ENCODE measurements at regions not wholly inside any gene's neighbourhood (a gene's known extent, or its start where the extent isn't known, plus 50 kb on each side); places are given as distances from the start of the nearest gene placed in this dataset.
A peak's percentile ranks its signal among the peaks of the same experiment; 100 is the strongest.
"Not testable (repeated sequence)": the region's sequence is repeated elsewhere in the genome, so short reads cannot be mapped to it uniquely, and the experiment has no call there.

- DNase-seq (ENCODE audit: low spot score) = no peak
Observed at GRCh38 chr7:67301667-67302066, 305.0 kb downstream of the TYW1 start.

GRCh38 chr7:67302113-67303039 is 305.7 kb downstream of the TYW1 start:
- DNase-seq (ENCODE audit: low spot score) = peak; percentile 99

DNA sequence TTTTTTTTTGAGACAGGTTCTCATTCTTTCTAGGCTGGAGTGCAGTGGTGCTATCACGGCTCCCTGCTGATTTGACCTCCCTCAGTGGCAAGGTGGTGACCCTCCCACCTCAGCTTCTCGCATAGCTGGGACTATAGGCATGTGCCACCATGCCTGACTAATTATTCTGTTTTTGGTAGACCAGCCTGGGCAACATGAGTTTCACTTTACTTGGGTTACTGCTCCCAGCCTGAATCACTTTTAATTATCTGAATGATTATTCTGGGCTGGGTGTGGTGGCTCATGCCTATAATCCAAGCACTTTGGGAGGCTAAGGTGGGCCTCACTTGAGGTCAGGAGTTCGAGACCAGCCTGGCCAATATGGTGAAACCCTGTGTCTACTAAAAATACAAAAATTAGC is 308.2 kb downstream of the TYW1 start:
- not testable (repeated sequence) for DNase-seq (ENCODE audit: low spot score)

GRCh38 chr7:67306331-67306730 is 309.7 kb downstream of the TYW1 start:
- no peak for DNase-seq (ENCODE audit: low spot score)

DNA sequence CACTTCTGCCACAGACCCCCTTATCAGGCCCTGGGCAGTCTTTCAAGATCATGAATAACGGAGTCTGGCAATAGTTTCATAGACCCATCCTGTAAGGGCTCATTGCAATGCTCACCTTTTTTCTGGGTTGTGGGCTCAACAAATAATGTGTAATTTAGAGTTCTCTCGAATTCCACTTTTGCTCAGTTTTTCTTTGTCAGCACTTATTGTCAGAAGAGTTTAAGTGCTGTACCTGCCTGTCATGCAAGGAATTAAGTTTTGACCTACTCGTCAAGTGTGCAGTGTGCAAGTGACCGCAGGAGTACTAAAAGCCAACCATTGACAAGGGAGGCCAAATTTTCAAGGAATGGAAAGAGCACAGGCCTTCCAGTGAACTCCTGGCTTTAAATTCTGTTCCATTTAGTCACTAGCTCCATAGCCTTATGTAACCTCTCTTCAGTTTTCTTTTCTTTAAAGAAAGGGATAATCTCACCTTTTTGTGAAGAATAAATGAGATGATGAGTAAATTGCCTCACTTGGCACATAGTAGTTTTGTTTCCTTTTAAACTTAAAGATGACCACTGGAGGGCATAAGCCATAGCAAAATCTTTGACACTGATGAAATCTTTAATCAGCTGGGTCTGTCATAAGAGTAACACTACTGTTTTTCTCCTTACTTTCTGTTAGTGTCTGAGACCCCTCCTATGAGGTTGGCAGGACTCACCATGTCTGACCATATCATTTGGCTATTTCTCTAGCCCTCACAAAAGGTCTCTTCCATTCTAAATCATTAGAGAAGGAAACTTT is 313.3 kb downstream of the TYW1 start:
- DNase-seq (ENCODE audit: low spot score) = no peak

DNA sequence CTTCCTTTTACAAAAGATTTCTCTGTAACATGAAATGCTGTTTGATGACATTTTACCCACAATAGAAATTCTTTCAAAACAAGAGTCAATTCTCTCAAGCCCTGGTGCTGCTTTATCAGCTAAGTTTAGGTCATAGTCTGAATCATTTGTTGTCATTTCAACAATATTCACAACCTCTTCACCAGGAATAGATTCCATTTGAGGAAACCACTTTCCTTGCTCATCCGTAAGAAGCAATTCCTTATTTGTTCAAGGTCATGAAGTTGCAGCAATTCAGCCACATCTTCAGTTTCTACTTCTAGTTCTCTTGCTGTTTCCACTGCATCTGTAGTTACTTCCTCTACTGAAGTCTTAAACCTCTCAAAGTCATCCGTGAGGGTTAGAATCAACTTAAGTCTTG is 315.3 kb downstream of the TYW1 start:
- DNase-seq (ENCODE audit: low spot score) = no peak

DNA sequence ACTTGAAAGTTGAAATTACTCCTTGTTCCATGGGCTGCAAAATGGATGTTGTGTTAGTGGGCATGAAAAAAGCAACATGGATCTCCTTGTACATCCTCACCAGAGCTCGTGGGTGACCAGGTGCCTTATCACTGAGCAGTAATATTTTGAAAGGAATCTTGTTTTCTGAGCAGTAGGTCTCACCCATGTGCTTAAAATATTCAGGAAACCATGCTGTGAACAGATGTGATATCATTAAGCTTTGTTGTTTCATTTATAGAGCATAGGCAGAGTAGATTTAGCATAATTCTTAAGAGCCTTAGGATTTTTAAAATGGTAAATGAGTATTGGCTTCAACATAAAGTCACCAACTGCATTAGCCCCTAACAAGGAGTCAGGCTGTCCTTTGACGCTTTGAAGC is 316.6 kb downstream of the TYW1 start:
- no peak for DNase-seq (ENCODE audit: low spot score)

GRCh38 chr7:67316902-67317301 is 320.3 kb downstream of the TYW1 start:
- DNase-seq (ENCODE audit: low spot score) = not testable (repeated sequence)

DNA sequence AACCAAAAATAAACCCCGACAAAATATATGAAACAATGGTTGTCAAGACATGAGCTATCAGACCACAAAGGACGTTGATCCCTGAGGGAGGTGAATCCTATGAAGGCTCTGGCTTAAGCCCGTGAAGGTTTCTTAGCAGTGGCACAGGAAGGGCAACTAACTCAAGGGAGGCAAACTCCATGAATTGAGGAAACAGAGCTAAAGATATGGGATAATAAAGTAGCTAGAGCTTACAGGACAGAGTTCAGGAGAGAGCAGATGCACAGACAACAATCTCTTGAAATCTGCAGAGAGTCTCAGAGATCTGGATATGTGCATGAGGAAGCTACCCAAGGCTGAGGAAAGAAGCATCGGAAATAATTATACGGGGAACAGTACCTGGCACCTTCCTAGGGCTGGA is 331.6 kb downstream of the TYW1 start:
- not testable (repeated sequence) for DNase-seq (ENCODE audit: low spot score)

DNA sequence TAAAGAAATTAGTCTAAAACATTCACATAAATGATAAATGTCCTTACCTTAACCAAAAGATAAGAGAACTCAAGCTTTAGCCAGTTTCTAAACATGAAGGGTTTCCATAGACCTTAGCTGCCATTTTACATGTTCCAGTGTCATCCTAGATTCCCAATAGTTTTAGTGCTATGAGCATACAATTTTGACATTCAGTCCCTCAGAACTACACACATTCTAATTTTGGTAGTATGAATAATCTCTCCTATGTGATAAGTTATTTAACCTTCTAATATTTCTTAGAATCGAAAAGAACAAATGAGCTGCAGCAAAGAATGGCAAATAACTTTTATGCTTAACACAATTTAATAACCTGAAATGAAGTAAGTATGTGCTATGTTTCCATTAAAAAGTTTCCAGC is 338.5 kb downstream of the TYW1 start:
- not testable (repeated sequence) for DNase-seq (ENCODE audit: low spot score)

GRCh38 chr7:67335663-67336062 is 339.0 kb downstream of the TYW1 start:
- DNase-seq (ENCODE audit: low spot score) = not testable (repeated sequence)

DNA sequence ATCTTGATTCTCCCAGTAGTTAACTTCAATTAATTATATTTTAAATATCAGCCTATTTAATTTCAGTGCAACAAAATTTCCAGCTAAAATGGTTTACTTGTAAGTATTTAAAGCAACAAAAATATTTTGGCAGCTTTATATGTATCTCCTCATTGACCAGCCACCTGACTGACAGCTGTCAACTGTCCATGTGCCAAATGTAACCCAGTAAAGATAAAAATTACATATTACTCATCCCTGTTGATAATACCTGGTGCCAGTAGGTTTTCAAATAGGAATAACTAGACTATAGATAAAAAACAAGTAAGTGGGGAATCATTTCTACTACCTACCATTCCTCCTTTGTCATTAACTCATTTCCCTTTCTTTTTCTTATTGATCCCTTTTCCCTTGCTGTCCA is 341.9 kb downstream of the TYW1 start:
- DNase-seq (ENCODE audit: low spot score) = not testable (repeated sequence)

GRCh38 chr7:67341153-67341768 is 344.6 kb downstream of the TYW1 start:
- no peak for DNase-seq (ENCODE audit: low spot score)

DNA sequence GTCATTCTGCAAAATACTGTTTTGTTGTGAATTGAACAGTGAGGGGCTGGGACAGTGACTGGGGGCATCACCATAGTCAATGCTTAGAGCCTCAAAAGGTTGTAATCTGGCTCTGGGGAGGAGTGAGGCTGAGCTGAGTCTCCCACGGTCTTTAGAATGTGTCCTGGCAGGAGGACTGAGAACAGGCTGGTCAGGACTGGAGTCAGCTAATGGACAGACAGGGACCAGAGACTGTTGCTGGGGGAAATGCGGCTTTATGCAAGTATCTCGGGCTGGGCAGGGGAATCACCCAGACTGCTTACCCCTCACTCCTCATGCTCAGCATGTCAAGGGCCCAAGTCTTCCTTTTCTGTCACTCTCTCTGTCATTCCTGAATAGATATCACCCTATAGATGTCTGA is 346.5 kb downstream of the TYW1 start:
- no peak for DNase-seq (ENCODE audit: low spot score)

DNA sequence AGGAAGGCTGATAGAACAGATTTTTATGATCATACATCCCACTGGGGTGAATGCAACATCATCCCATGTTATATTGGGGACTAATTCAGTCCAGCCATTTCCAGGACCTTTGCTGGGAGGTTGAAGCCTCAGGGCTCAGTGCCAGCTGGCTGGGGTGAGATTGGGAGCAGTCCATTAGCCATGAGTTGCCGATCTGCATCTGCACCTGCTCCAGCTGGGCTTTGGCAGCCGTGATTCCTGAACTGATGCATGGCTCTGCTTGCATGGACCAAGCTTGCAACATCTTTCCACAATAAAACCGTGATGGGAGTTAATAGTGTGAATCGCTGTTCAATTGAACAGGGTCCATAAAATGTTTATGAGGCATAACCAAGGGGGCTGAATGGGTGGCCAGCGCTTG is 346.9 kb downstream of the TYW1 start:
- DNase-seq (ENCODE audit: low spot score) = no peak

GRCh38 chr7:67344481-67345193 is 348.0 kb downstream of the TYW1 start:
- DNase-seq (ENCODE audit: low spot score) = no peak

DNA sequence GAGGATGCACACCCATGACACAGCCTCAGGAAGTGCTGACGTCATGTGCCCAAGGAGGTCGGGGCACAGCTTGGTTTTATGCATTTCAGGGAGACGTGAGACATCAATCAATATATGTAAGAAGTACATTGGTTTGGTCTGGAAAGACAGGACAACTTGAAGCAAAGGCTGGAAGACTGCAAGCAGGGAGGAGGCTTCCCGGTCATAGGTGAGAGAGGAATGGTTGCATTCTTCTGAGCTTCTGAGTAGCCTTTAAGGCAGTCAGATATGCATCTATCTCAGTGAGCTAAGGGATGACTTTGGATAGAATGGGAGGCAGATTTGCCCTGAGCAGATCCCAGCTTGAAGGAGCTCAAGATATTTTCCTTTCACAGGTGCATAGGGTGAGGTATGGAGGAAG is 349.5 kb downstream of the TYW1 start:
- no peak for DNase-seq (ENCODE audit: low spot score)

DNA sequence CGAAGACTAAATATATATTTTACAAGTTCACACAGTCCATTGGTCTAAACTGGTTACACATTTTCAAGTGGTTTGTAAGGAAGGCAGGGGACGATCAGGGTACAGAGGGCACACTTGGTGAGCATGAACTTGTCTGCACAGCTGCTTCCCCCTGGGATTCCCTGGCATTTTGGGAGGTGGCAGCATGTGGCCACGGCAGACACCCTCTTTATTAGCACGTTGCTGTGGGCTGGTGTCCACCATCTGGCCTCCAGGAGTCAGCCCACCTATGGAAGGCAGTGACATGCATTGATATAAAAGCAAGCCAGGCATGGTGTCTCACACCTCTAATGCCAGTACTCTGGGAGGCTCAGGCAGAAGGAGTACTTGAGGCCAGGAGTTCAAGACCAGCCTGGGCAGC is 350.2 kb downstream of the TYW1 start:
- no peak for DNase-seq (ENCODE audit: low spot score)

- DNase-seq (ENCODE audit: low spot score) = no peak
Observed at GRCh38 chr7:67348171-67348570, 351.5 kb downstream of the TYW1 start.

GRCh38 chr7:67357653-67358052 is 361.0 kb downstream of the TYW1 start:
- DNase-seq (ENCODE audit: low spot score) = not testable (repeated sequence)

- not testable (repeated sequence) for DNase-seq (ENCODE audit: low spot score)
Observed at GRCh38 chr7:67358316-67358715, 361.7 kb downstream of the TYW1 start.

- DNase-seq (ENCODE audit: low spot score) = not testable (repeated sequence)
Observed at GRCh38 chr7:67358738-67359137, 362.1 kb downstream of the TYW1 start.

Data from hematopoietic multipotent progenitor cell treated with erythropoietin and hydrocortisone succinate and interleukin-3 and kit ligand, for 15 days (in vitro differentiated cells).